ENCODE measurements at regions not wholly inside any gene's neighbourhood (a gene's known extent, or its start where the extent isn't known, plus 50 kb on each side); places are given as distances from the start of the nearest gene placed in this dataset.

DNA sequence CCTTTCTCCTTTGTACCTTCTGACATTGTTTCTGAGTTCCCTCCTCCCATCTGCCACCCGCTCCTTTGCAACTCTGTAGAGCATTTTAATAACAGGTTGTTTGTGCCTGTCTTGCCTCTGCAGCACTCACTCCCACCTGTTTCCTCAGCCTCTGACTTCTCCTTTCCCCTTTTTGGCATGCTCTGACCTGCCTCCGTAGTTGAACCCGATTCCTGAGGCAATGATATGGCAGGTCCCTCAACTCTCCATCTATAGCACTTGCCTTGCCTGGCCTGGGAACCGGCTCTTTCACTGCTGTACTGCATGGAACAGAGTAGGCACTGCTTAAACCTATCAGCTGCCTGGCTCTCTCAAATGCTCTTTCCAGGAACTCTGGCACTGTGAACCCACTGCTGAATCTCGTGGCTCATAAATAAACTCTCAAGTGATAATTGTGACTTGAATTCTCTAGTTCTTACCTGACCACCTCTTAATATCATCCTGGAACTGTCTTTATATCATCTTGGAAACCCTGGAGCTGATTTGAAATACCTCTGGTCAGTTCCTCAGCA, 50.3 kb downstream of the UTRN start:
- no peak for DNase-seq

DNA sequence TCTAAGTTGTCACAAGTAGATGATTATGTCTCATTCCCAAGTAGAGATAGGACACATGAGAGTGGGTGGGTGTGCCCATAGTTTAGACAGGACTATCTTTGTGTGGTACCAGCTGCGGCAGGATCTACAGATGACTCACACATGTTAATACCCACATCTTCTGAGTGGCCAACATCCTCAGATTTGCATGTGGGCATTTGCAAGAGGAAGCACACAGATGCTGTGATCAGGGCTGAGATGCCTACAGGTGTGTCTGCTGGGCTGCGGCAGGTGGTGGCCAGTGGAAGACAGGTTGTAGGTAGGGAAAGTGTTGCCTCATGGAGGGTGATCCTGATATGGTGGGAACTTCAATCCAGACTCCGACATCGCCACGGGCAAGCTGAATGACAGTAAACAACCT, 50.8 kb downstream of the UTRN start:
- no peak for DNase-seq

DNA sequence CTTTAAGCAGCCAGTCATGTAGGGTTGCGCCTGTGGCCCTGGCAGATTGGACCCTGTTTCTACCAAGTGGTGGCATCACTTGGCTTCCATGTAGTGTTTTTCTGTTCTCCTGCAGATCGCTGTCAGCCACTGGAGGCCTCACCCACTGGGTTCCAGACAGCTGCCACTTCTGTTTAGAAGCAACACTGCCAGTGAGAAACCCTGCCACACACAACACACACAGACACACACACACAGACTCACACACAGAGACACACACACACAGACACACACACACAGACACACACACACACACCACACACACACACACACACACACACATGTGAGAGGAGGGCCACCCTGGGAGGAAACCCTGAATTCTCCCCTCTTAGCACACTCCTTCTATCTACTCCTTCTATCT, 51.8 kb downstream of the UTRN start:
- DNase-seq = no peak

DNA sequence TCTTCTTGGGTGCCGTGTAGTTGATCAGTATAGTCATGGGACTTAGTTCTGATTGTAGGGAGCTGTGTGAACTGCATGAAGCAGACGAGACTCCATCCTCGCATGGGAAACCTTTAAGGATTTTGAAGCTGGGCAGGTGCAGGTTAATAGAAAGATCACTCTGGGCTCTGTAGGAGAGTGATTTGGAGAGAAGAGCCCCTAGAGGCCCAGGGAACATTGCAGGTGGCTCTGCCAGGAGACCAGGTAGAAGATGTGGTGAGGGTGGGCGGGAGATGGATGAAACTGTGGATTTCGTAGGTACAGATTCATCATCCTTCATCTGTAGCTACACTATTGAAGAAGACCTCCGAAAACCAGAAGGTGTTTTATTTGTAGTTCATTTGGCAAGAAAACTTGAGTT, 53.3 kb downstream of the UTRN start:
- DNase-seq = no peak

DNA sequence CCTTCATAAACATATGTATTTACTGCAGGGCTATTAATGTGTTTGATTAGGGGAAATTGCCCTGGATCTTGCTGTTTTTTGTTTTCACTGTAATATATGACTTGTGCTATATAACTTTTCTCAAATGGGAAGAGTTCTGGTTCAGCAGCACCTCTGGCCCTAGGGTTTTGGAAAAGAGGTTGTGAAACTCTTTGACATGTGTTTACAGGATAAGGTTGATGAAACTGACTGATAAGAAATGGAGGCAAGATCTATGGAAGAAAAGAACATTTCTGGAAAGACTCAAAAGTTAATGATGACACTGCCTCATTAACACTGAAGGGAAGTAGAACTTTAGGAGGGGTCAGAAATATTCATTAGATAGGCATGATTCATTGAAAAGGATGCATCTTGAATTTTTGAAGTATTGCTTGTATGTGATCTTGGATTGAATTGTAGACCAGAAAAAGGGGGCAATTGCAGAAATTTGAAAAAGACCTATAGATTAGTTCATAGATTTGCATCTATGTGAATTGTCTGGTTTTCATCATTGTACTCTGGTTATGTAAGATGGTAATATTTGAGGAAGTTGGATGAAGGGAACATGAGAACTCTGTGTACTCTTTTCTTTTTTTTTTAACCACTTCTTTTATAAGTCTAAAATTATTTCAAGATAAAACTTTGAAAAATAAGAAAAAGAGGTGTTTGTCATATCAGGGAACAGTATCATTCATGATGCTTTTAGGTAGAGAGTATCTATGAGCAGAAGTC, 54.0 kb downstream of the UTRN start:
- DNase-seq = no peak

DNA sequence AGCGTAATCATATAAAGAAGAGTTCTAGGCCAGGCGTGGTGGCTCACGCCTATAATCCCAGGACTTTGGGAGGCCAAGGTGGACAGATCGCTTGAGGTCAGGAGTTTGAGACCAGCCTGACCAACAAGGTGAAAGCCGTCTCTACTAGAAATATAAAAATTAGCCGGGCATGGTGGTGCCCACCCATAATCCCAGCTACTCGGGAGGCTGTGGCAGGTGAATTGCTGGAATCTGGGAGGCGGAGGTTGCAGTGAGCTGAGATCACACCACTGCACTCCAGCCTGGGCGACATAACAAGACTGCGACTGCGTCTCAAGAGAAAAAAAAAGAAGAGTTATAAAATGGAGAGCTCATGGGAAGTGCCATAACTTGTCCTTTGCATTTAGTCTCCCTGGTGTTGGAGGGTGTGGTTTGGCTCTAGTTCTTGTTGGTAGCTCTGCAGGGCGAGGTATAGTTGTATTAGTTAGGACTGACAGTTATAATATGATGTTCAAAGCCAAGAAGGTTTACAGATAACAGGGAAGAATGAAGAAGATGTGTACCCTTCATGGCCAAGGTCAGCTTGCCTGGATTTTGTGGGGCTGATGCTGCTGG, 54.8 kb downstream of the UTRN start:
- no peak for DNase-seq

DNA sequence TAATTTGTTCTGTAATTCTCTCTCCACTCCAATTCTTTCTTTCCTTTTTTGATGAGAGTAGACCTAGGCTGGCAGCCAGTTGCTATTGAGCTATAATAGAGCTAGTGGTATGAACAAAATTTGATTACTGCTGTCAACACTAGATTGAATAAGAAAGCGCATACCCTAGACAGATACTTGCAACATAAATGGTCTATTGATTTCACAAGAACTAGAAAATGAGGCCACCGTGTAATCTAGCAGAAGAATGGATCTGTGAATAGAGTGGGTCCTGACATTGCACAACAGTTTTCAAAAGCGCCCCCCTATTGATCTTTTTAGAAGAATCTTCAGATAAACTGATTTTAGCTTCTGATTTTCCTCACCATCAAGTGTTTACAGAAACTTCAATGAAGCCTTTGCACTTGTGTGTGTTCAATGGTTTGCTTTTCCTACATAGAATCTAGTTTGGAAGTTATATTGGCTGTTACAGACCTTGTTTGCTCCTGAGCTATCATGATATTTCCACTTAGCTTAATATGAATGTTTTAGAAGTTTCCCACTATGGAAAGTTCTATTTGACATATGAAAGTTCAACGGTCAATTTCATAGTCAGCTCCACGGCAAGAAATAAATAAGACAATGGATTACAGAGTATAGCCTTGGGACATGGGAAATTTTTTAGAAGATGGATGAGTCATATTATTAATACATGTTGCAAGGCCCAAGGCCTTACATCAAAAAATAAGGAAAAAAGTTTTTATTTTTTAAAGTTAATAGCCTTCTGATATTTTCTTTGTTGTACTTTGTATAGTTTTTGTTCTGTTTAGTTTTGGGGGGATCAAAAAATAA, 55.6 kb downstream of the UTRN start:
- no peak for DNase-seq

DNA sequence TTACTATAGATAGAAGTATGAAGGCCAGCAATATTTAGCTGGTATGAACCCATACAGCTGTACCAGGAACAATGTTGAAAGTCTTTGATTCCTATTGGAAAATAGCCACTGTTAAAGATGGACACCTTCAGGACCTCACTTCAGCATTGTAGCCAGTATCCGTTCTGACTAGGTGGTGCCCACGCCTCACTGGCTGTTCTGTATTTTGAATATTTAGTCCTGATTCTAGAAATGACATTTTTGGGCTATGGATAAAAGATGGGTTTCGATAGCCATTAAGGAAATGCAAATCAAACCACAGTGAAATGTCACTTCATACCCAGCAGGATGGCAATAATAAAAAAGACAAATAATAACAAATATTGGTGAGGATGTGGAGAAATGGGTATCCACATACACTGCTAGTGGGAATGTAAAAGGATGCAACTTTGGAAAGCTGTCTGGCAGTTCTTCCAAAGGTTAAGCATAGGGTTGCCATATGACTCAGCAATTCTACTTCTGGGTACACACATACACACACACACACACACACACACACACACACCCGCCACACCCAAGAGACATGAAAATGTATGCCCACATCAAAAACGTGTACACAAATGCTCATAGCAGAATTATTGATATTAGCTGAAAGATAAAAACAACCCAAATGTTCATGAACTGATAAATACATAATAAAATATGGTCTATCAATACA, 56.8 kb downstream of the UTRN start:
- no peak for DNase-seq

DNA sequence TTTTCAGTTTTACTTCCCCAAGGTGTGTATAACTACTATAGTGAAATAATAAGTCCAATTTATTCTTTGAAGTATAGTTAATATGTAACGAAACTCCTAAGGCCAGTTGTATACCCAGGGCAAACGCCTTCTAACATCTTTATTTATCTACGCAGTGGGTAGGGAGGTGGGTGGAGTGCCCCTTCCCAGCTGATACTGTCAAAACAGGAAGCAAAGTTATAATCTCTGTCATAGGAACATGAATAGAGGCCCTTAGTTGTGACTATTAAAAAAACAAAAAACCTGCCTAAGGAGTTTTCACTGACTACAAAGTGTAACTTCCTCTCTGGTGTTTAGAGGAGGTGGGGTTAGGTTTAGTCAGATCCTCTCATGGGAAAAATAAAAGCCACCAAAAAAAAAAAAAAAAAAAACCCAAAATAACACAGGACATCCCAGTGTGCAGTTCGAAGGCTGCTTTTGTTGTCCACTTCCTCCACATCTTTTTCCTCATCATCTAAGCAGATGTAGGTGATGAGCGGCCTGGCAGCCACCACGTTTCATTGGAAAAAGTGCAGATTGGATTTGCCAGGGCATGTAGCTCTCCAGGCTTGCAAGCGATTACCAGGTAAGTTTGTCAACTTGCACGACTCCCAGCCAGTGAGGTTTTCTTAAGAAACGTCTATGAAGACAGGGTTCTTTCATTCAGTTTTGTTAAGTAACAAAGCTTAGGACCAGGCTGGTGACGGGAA, 58.7 kb downstream of the UTRN start:
- no peak for DNase-seq

DNA sequence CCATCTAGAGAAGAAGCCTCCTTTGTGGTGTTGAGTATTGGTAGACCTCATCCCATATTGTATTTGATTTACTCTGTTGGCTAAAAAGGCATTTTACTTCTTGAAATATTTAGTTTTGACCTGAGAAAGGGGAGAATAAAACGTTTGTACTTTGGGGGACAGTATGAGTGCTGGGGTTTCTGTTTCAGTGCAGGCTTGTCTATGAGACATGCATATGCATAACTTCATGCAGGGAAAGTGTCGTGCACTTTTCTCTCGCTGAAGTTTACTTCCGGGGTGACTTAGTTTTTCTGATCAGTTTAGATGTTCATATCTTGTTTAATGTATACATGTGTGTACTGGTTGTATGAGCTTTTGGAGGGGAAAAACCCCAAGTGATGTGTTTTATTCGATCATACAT, 59.5 kb downstream of the UTRN start:
- DNase-seq = no peak

DNA sequence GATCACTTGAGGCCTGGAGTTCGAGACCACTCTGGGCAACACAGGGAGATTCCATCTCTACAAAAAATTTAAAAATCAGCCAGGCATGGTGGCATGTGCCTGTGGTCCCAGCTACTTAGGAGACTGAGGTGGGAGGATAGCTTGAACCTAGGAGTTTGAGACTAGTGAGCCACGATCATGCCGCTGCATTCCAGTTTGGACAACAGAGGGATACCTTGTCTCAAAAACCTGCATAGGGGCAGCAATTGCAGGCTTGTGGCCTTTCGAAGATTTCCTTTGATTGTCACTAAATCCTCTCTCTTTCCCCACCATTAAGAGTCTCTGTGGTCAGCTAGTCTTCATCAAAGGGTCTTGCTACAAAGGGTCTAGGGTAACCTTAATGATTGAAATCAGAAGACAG, 60.3 kb downstream of the UTRN start:
- no peak for DNase-seq

DNA sequence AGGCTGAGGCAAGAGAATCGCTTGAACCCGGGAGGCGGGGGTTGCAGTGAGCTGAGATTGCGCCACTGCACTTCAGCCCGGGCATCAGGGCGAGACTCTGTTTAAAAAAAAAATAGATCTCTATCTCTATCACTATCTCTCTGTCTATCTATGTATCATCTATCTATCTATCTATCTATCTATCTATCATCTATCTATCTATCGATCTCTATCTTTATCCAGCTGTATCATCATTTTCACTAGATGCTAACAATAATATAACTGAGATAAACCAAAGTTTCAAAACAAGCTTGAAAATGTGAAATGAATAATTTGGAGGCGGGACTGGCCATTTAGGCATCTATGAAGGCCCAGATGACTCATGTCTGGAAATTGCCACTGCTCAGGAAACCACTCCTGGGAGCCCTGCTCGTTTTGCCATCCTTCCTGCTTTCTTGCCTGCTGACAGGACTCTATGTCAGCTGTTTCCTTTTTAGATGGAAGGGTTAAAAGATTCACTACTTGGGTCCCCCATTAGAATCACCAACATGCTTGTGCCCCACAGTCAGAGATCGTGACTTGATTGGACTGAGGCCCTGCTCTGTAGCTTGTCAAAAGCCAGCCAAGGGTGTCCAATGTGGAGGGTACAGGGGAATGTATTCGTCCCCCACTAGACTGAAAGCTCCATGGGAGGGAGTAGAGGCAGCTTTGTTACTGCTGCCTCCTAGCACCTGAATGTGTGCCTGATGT, 61.7 kb downstream of the UTRN start:
- no peak for DNase-seq

DNA sequence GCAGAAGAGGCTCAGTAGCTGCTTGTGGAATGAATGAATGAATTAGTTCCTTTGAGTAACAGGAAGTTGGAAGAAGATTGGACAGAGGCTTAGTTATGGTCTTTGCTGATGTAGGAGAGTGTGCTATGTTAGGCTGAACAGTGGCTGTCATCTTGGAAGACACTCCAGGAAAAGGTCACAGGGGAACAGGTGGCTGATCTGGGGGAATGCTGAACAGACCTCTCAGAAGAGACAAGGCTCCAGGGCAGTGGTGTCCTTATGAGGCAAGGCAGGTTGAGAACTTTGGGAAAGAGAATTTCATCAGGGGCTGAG, 62.3 kb downstream of the UTRN start:
- DNase-seq = no peak

DNA sequence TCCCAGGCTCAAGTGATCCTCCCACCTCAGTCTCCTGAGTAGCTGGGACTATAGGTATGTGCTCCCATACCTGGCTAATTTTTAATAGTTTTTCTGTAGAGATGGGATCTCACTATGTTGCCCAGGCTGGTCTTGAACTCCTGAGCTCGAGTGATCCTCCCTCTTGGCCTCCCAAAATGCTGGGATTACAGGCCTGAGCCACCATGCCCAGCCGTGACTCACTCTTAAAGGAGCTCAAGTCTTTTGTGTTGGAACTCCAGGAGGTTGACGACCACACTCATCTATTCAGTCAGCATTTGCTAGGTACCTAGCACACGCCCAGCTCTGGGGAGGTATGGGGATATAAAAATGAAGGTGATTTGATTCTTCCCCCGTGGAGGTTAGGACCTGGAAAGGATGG, 62.8 kb downstream of the UTRN start:
- no peak for DNase-seq

DNA sequence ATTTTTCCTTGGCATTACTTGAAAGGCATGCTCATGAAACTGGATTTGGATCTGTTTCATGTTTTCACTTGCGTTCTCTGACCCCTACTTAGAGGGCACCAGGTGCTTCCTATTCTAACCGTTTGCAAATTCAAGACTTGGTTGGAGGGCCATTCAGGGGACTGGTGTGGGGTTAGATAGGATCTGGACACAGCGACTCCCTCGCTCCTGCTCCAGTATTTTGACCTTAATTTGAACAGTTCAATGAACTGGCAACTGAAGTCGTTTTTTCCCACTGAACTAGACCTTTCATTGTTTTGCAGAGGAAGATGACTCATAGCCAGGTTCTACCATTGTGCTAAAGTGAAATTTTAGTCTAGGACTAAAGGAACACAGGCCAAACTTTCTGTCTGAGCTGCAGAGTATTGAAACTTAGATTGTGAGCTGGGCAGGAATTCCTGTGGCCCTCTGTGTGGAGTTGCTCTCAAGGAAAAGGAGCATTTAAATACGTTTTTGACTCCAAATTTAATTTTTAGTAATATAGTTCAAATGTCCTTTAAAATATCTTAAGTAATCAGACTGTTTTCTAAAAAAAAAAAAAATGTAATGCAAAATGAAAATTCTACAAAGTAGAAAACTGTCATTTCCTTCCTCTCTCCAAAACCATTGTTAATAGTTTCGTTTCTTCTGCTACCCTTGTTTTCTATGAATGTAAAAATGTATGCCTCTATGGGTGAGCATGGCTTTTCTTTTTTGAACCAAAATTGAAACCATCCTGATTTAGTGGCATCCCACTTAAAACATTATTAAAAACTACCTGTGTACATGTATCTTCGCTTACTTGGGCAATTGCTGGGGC, 64.8 kb downstream of the UTRN start:
- no peak for DNase-seq

DNA sequence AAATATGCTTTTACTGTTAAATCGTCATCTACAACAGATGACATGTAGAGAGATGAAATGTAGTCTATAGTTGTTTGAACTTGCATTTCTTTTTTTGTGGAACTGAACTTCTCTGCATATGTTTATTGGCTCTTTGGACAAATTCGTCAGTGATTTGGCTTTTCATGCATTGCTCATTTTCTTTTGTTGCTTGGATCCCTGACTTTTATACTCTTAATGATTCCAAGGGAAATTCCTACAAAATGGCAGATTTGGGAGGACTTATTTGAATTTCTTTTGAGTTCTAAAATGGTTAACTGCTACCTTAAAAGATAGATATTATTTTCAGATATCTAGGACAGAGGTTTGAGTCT, 65.4 kb downstream of the UTRN start:
- DNase-seq = no peak

DNA sequence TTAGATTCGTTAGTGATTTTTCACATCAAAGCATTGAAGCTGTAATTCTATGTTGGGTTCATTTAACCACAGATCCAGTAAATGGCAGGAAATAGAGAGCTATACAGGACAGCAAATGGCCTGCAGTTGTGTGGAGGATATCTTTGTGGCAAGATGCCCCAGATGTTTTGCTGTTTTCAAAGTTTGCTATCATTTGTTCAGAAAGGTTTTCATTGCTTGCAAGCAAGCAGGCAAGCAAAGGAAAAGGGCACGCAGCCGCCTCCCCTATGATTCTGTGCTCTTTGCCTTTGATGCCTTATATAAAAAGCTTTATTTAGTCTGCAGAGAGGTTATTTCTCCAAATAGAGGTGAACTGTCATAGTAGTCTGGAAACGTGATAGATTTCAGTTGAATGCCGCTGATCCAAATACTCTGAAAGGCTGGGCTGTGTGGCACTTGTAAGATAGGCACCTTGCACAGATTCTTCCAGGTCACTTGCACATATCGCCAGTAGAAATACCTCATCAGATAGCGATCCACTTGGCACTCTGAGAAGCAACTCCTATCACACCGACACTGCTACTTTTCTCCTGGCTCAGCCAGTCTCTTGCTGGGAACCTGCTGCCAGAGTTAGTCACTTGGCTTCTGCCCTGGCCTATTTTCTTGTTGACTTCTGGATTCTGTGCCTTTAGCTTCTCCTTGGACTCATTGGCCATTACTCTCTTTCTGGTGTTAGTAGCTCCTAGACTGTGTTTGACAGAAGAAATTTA, 66.4 kb downstream of the UTRN start:
- no peak for DNase-seq

DNA sequence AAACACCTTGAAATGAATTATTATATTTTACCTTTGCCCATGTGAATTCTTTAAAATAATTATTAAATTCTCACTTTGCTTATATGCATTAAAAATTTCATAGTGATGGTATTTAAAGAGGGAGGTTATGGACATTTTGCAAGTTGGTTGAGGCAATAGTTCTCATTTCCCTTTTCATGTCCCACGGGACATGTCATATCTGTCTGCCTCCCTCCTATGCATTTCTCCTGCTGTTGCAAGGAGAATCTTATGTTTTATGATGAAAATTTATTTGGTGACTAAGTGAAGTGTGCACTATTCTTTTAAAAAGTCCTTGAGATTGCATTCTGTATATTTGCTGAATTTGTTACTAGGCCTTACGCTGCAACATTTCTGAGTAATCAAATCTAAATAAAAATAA, 67.2 kb downstream of the UTRN start:
- no peak for DNase-seq

DNA sequence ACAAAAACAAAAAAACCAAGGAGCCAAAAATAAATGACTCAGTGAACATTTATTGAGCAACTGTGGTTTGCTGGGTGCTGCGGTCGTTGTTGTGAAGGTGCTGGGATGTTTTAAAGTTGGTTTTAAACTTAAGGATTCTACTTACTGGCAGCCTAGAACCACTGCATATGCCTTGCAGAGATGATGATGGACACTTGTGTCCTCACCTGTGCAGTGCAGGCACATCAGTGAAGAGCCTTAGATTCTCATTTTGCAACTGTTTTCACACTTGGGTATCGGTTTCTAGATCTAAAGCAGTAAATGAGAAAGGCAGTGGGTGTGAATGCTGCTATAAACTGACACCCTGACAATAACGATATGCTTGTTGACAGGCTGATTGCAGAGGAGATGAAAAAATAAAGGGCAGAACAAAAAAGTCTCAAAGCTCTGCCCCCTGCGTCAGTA, 68.8 kb downstream of the UTRN start:
- no peak for DNase-seq

DNA sequence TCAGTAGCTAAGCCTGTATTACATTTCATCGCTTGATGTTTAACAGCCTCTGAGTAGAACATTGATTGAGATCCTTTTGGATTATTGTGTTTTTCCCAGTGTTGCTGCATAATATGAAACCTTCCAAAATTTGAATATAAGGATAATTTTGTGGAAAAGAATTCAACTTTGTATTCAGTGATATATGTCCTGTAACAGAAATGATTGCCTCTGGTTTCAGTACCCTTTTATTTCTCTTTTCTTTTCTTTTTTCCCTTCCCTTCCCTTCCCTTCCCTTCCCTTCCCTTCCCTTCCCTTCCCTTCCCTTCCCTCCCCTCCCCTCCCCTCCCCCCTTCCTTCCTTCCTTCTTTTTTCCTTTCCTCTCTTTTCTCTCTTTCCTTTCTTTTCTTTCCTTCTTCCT, 74.6 kb downstream of the UTRN start:
- no peak for DNase-seq

Measured in midbrain (tissue), 1 donor.